Esophagus squamous epithelium (tissue), 4 donors: ENCODE measurements at regions not wholly inside any gene's neighbourhood (a gene's known extent, or its start where the extent isn't known, plus 50 kb on each side); places are given as distances from the start of the nearest gene placed in this dataset.

Experiments
- CTCF ChIP-seq, 6 experiments: fragments of 450-650 bp in 4 of 6; fragments of 200-600 bp in 2 of 6; sonication (generic) in 2 of 6; IDR thresholded peaks; one replicate each; pipeline ENCODE4 v1.5.1; 2016 to 2019; ENCODE audit warnings: antibody characterized with exemption in 6 of 6, mild to moderate bottlenecking in 4 of 6, moderate library complexity in 4 of 6
- POLR2A ChIP-seq, 4 donors: fragments of 450-650 bp; IDR thresholded peaks; one replicate each; pipeline ENCODE4 v1.6.1; 2017; ENCODE audit warnings: antibody characterized with exemption in 4 of 4, mild to moderate bottlenecking in 4 of 4, moderate library complexity in 3 of 4

- no peak for TF ChIP-seq CTCF (IDR thresholded peaks at IDR 0.05)
- TF ChIP-seq POLR2A (IDR thresholded peaks at IDR 0.05): no peak
Observed at GRCh38 chrX:136975684-136976470, 57.9 kb downstream of the GPR101 start.
